ENCODE measurements at regions not wholly inside any gene's neighbourhood (a gene's known extent, or its start where the extent isn't known, plus 50 kb on each side); places are given as distances from the start of the nearest gene placed in this dataset.

DNA sequence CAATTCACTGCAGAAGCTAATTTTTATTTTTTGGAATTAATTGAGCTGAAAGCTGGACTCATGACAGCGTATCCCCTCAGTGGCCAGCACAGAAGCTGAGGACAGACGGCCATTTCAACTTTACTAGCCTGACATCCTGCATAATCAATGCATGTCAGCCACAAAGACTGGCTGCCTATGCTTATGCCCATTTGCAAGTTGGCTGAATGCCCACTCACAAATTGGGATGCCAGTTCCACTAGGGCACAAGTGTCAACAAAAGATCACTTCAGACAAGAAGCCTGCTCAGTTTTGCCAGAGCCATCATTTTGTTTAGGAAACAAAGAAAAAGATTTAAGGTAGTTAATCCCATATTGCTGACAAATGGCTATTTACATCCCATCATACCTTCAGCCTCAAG lies 417.6 kb downstream of the NOVA1 start:
- Histone ChIP-seq H3F3A (replicated peaks; ENCODE audit: insufficient read depth) (no peaks in the 10 kb centered on the region), H3K9ac (no peak overlapping the region), H3K4me3 (ENCODE audit: low read depth in 2 of 2, low read length in 1 of 2) (no peak overlapping the region), H3K27ac (ENCODE audit: low read depth in 2 of 2, low read length in 1 of 2) (no peak overlapping the region), H2AFZ (ENCODE audit: low read depth) (no peak overlapping the region), H4K20me1 (ENCODE audit: insufficient read depth) (no peaks in the 10 kb centered on the region), H3K9me2 (no peaks in the 10 kb centered on the region), H3K4me1 (ENCODE audit: control insufficient read depth in 1 of 2, insufficient read depth in 2 of 2, low read depth in 1 of 2, low read length in 1 of 2) (no peaks in the 10 kb centered on the region), H3K4me2 (no peak overlapping the region), H3K9me3 (no peaks in the 10 kb centered on the region), H3K79me2 (ENCODE audit: insufficient read depth) (no peaks in the 10 kb centered on the region), H3K27me3 (ENCODE audit: insufficient read depth) (peaks cover 6% of the 10 kb centered on the region; the same call in 1 of the 2 replicates), H3K36me3 (replicated peaks in 1 of 2; ENCODE audit: control insufficient read depth in 1 of 2, insufficient read depth in 2 of 2, low read length in 1 of 2) (no peaks in the 10 kb centered on the region)
- ChIA-PET CTCF (no interaction called here), POLR2A (no interaction called here)
- TF ChIP-seq SMC3 (IDR thresholded peaks at IDR 0.05; ENCODE audit: low read depth, low read length) (no peak), TEAD4 (IDR thresholded peaks at IDR 0.05; ENCODE audit: borderline replicate concordance, insufficient read depth) (no peak), NFIC (IDR thresholded peaks at IDR 0.05; ENCODE audit: borderline replicate concordance) (no peak), IRF3 (IDR thresholded peaks at IDR 0.05; ENCODE audit: low read depth, low read length) (no peak), FOSL2 (IDR thresholded peaks at IDR 0.05; ENCODE audit: borderline replicate concordance, low read depth) (no peak)
- TF ChIP-seq, protein P1, sequence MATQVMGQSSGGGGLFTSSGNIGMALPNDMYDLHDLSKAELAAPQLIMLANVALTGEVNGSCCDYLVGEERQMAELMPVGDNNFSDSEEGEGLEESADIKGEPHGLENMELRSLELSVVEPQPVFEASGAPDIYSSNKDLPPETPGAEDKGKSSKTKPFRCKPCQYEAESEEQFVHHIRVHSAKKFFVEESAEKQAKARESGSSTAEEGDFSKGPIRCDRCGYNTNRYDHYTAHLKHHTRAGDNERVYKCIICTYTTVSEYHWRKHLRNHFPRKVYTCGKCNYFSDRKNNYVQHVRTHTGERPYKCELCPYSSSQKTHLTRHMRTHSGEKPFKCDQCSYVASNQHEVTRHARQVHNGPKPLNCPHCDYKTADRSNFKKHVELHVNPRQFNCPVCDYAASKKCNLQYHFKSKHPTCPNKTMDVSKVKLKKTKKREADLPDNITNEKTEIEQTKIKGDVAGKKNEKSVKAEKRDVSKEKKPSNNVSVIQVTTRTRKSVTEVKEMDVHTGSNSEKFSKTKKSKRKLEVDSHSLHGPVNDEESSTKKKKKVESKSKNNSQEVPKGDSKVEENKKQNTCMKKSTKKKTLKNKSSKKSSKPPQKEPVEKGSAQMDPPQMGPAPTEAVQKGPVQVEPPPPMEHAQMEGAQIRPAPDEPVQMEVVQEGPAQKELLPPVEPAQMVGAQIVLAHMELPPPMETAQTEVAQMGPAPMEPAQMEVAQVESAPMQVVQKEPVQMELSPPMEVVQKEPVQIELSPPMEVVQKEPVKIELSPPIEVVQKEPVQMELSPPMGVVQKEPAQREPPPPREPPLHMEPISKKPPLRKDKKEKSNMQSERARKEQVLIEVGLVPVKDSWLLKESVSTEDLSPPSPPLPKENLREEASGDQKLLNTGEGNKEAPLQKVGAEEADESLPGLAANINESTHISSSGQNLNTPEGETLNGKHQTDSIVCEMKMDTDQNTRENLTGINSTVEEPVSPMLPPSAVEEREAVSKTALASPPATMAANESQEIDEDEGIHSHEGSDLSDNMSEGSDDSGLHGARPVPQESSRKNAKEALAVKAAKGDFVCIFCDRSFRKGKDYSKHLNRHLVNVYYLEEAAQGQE (IDR thresholded peaks at IDR 0.05; ENCODE audit: low read depth, low read length): no peak
- 3% methylated on average over 2 of the region's 2 CpGs for WGBS (ENCODE audit: low lambda C conversion rate)
- no peak for DNase-seq

- H3K4me2 ChIP-seq: no peak overlapping the region; the same call in 1 of the 2 replicates
- no peak for DNase-seq
- H3K9me2 ChIP-seq: no peaks in the 10 kb centered on the region
- H3K79me2 ChIP-seq (ENCODE audit: insufficient read depth): no peaks in the 10 kb centered on the region
- H2AFZ ChIP-seq (ENCODE audit: low read depth): no peak overlapping the region
- POLR2A ChIA-PET: no interaction called here
- H3K27me3 ChIP-seq (ENCODE audit: insufficient read depth): peaks cover 6% of the 10 kb centered on the region; the same call in 1 of the 2 replicates
- H3K9ac ChIP-seq: no peak overlapping the region
- WGBS (ENCODE audit: low lambda C conversion rate): 16% methylated on average over 14 of the region's 14 CpGs
- TF ChIP-seq RCOR1 (IDR thresholded peaks at IDR 0.05; ENCODE audit: low read length) (no peak), SIN3A (IDR thresholded peaks at IDR 0.05; ENCODE audit: borderline replicate concordance, low read depth, low read length) (no peak), TEAD4 (IDR thresholded peaks at IDR 0.05; ENCODE audit: borderline replicate concordance, insufficient read depth) (no peak), GABPA (IDR thresholded peaks at IDR 0.05; ENCODE audit: low read depth) (no peak), EP300 (IDR thresholded peaks at IDR 0.05; ENCODE audit: borderline replicate concordance in 1 of 2, low read depth in 1 of 2, low read length in 1 of 2) (no peak), RXRA (IDR thresholded peaks at IDR 0.05; ENCODE audit: borderline replicate concordance, low read depth) (no peak), ZBTB33 (IDR thresholded peaks at IDR 0.05; ENCODE audit: borderline replicate concordance, low read depth) (no peak), CHD2 (IDR thresholded peaks at IDR 0.05; ENCODE audit: low read length, partially characterized antibody) (no peak)
- H3K4me3 ChIP-seq (ENCODE audit: low read depth in 2 of 2, low read length in 1 of 2): no peak overlapping the region
- H3F3A ChIP-seq (replicated peaks; ENCODE audit: insufficient read depth): no peaks in the 10 kb centered on the region
- no peaks in the 10 kb centered on the region for H3K4me1 ChIP-seq (ENCODE audit: control insufficient read depth in 1 of 2, insufficient read depth in 2 of 2, low read depth in 1 of 2, low read length in 1 of 2)
- H3K36me3 ChIP-seq (replicated peaks in 1 of 2; ENCODE audit: control insufficient read depth in 1 of 2, insufficient read depth in 2 of 2, low read length in 1 of 2): no peaks in the 10 kb centered on the region
- no peaks in the 10 kb centered on the region for H3K9me3 ChIP-seq
- CTCF ChIA-PET: interaction anchor here (0.8 kb wide), 1 partner anchor 12 kb away, joined by 3 read pairs; no protein-coding TSS in a partner anchor
- no peak overlapping the region for H3K27ac ChIP-seq (ENCODE audit: low read depth in 2 of 2, low read length in 1 of 2)
- H4K20me1 ChIP-seq (ENCODE audit: insufficient read depth): no peaks in the 10 kb centered on the region
Measured at GRCh38 chr14:26175658-26176057, 422.2 kb downstream of the NOVA1 start.

Data from SK-N-SH (cell line).